WERI-Rb-1 (cell line): ENCODE measurements at regions not wholly inside any gene's neighbourhood (a gene's known extent, or its start where the extent isn't known, plus 50 kb on each side); places are given as distances from the start of the nearest gene placed in this dataset.
A peak's percentile ranks its signal among the peaks of the same experiment; 100 is the strongest.

Experiments
- DNase-seq: peaks from one replicate; pipeline ENCODE4 v3.0.0-alpha.2; 2020
- H3K27ac ChIP-seq: fragments of 250-450 bp; sonication (Bioruptor Pico); 2 replicates; pipeline ENCODE4 v1.5.1; 2020; ENCODE audit warnings: mild to moderate bottlenecking, moderate library complexity
- H3K27me3 ChIP-seq: fragments of 250-450 bp; sonication (Bioruptor Pico); 2 replicates; pipeline ENCODE4 v1.5.1; 2021; ENCODE audit warnings: mild to moderate bottlenecking, low read depth, moderate library complexity; ENCODE audit not compliant: insufficient read depth, severe bottlenecking
- H3K36me3 ChIP-seq: fragments of 250-450 bp; sonication (Bioruptor Pico); 2 replicates; pipeline ENCODE4 v1.5.1; 2020; ENCODE audit warnings: mild to moderate bottlenecking, moderate library complexity
- H3K4me3 ChIP-seq: 2 replicates; pipeline ENCODE4 v1.5.1; 2011; ENCODE audit warnings: low read depth, mild to moderate bottlenecking, control low read depth, low read length
- H3K9me3 ChIP-seq: fragments of 250-450 bp; sonication (Bioruptor Pico); 2 replicates; pipeline ENCODE4 v1.5.1; 2021; ENCODE audit warnings: mild to moderate bottlenecking, moderate library complexity; ENCODE audit not compliant: severe bottlenecking
- CTCF ChIP-seq: IDR thresholded peaks from 2 replicates; pipeline ENCODE4 v1.5.1; 2011; ENCODE audit warnings: low read depth, mild to moderate bottlenecking, control low read depth, inconsistent platforms, low read length

- Histone ChIP-seq H3K27me3 (no peaks in the 10 kb centered on the region), H3K4me3 (no peak overlapping the region), H3K36me3 (no peaks in the 10 kb centered on the region), H3K27ac (no peak overlapping the region), H3K9me3 (no peaks in the 10 kb centered on the region)
- no peak for TF ChIP-seq CTCF
- DNase-seq = peak; percentile 92
Observed at GRCh38 chr3:176850498-176850897, 346.8 kb downstream of the TBL1XR1 start.

DNA sequence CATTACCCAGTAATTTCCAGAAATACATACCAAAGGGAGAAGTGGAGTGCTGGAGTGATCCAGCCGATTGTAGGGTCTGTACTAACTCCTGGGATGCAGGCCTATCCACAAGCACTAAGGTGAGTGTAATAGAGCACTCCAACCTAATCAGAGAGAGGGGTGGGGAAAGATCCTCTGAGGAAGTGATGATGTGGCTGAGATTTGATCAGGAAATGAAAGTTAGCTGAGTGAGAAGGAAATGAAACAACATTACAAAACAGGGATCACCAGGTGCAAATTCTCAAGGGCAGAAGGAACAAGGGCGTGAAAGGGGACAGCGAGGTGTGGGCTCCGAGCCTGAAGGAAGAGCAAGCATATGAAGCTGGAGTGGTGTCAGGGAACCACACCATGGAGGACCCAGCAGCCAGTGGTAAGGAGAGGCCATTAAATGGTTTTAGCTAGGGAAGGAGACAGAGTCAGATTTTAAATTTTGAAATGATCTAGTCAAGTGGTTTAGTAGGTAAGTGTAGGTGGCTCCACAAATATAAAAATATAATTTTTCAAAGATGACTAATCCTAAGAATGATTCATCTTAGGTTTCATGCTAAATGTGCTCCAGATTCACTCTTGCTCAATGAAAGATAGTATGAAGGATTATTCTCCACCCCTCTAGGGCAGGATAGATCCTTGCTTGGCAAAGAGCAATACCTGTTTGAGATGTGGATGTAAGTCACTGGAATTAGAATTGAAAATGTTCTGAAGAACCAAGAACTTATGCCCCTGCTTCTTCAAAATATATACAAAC is 348.7 kb downstream of the TBL1XR1 start:
- no peak overlapping the region for H3K4me3 ChIP-seq
- no peak overlapping the region for H3K27ac ChIP-seq
- DNase-seq = no peak
- no peaks in the 10 kb centered on the region for H3K9me3 ChIP-seq
- H3K36me3 ChIP-seq = no peaks in the 10 kb centered on the region
- TF ChIP-seq CTCF = no peak
- H3K27me3 ChIP-seq = no peaks in the 10 kb centered on the region

GRCh38 chr3:176842914-176843313 is 354.4 kb downstream of the TBL1XR1 start:
- no peak overlapping the region for H3K27ac ChIP-seq
- TF ChIP-seq CTCF = no peak
- no peaks in the 10 kb centered on the region for H3K36me3 ChIP-seq
- DNase-seq = no peak
- H3K4me3 ChIP-seq = no peak overlapping the region
- no peaks in the 10 kb centered on the region for H3K27me3 ChIP-seq
- H3K9me3 ChIP-seq = no peaks in the 10 kb centered on the region

- Histone ChIP-seq H3K27ac (no peak overlapping the region), H3K4me3 (no peak overlapping the region), H3K9me3 (no peaks in the 10 kb centered on the region), H3K27me3 (no peaks in the 10 kb centered on the region), H3K36me3 (no peaks in the 10 kb centered on the region)
- no peak for TF ChIP-seq CTCF
- DNase-seq = no peak
Observed at GRCh38 chr3:176840641-176841286, 356.5 kb downstream of the TBL1XR1 start.

- no peak for TF ChIP-seq CTCF
- no peak overlapping the region for H3K4me3 ChIP-seq
- no peaks in the 10 kb centered on the region for H3K36me3 ChIP-seq
- no peaks in the 10 kb centered on the region for H3K27me3 ChIP-seq
- no peak for DNase-seq
- H3K9me3 ChIP-seq = no peaks in the 10 kb centered on the region
- H3K27ac ChIP-seq = no peak overlapping the region
Observed at GRCh38 chr3:176839901-176840300, 357.4 kb downstream of the TBL1XR1 start.
